ENCODE measurements at regions not wholly inside any gene's neighbourhood (a gene's known extent, or its start where the extent isn't known, plus 50 kb on each side); places are given as distances from the start of the nearest gene placed in this dataset.

DNA sequence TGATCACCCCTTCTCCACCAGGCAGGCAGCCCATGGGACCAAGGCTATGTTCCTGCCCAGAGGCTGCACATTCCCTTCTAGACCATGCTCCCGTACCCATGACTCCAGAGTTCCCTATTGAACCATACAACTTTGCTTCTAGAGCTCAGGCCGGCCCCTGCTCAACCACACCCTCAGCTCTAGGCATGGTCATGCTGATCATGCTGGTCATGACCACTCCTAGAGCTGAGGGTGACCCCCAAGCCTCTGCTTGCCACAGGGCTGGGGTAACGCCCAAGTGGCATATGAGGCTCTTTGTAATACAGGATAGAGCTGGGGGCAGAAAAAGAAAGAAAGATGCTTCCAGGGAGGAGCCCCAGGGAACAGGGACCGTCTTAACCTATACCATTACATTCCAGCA, 301.8 kb downstream of the SP3 start:
- Mint-ChIP-seq H3K4me1 (ENCODE audit: low read depth) (no peaks in the 10 kb centered on the region), H3K4me3 (no peak overlapping the region), H3K9me3 (no peaks in the 10 kb centered on the region), H3K27me3 (ENCODE audit: low read depth) (peaks cover 26% of the 10 kb centered on the region), H3K36me3 (ENCODE audit: insufficient read depth) (no peaks in the 10 kb centered on the region)
- no peak for ATAC-seq
- no peak for DNase-seq

DNA sequence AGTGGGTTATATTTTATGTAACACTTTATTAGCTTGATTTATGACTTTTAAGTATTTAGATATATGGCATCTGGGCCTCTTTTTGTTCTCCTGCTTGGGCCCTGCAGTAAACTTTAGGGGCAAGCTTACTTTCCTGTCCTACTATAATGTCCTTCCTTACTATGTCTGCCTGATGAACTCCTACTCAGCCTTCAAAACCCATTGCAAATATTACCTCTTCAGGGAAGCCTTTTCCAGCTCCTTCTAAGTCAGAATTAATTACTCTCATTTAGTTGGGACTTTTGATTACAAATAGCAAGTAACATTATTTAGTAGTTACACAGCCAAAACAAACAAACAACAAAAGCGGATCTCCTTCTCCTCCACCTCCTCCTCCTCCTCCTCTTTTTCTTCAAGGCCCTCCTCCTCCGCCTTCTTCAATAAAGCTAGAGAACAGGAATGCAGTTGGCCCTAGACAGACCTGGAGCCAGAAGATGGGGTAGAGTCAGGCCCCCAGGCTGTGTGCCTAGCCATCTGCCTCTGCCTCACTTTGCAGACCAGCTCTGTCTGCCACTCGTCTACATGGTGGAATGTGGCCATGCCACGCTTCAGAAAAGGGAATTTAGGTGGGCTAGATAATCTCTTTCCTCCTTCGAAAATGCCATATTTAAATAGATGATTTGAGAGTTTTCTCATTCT, 301.2 kb downstream of the SP3 start:
- Mint-ChIP-seq H3K4me1 (ENCODE audit: low read depth) (no peaks in the 10 kb centered on the region), H3K27me3 (ENCODE audit: low read depth) (peaks cover 27% of the 10 kb centered on the region), H3K36me3 (ENCODE audit: insufficient read depth) (no peaks in the 10 kb centered on the region), H3K9me3 (no peaks in the 10 kb centered on the region), H3K4me3 (no peak overlapping the region)
- no peak for DNase-seq
- ATAC-seq, result no peak

DNA sequence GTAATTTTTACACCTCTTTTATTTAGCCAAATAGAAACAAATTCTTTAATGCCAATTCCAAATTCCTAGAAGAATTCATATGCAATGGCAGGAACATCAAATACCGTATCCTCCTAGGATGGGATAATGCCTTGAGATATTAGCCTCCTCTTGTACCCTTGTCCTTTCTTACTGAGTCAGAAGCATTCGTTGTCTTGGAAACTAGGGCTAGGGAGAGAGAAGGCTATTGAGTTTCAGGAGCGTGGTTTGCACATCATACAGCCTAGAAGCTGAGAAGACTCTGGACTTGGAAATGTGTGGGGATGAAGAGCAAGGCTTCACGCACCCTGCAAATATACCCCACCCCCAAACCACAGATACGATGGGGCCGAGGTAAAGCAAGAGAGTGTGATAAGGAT, 300.7 kb downstream of the SP3 start:
- no peak for DNase-seq
- peaks cover 26% of the 10 kb centered on the region for H3K27me3 Mint-ChIP-seq (ENCODE audit: low read depth)
- no peak for ATAC-seq
- no peaks in the 10 kb centered on the region for H3K9me3 Mint-ChIP-seq
- no peak overlapping the region for H3K4me3 Mint-ChIP-seq
- no peaks in the 10 kb centered on the region for H3K4me1 Mint-ChIP-seq (ENCODE audit: low read depth)
- H3K36me3 Mint-ChIP-seq (ENCODE audit: insufficient read depth), result no peaks in the 10 kb centered on the region

DNA sequence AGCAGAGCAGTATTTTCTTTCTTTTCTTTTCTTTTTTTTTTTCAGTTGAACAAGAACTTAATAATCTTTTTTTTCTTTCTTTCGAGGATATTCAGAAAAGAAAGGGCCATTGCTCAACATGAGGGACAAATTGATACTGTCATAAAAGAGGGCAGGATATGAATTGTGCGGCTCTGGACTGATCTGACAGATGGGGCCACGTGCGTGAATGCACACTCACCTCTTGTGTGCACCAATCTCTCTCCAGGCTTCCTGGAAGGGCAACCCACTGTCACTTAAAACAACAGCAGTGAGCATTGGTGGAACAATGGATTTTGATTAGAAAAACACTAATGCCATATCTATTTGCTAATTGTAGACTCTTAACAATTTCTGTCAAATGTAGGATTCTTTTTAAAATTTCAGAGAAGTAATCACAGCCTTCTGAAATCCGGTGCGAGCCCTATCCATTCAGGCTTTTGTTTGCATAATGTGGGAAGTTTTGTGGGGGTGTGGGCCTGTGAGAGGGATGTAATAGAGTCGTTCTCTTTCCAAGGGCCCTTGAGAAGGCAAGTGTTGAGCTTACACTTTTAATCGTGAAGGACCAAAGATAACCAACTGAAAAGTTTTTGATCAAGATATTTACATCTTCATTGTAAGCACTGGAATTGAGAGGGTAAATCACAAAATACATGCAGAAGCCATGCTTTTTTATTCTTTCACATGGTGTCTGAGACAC, 298.8 kb downstream of the SP3 start:
- Mint-ChIP-seq H3K4me1 (ENCODE audit: low read depth) (no peaks in the 10 kb centered on the region), H3K4me3 (no peak overlapping the region), H3K9me3 (no peaks in the 10 kb centered on the region), H3K36me3 (ENCODE audit: insufficient read depth) (no peaks in the 10 kb centered on the region), H3K27me3 (ENCODE audit: low read depth) (peaks cover 21% of the 10 kb centered on the region)
- ATAC-seq (no peak), DNase-seq (no peak)

DNA sequence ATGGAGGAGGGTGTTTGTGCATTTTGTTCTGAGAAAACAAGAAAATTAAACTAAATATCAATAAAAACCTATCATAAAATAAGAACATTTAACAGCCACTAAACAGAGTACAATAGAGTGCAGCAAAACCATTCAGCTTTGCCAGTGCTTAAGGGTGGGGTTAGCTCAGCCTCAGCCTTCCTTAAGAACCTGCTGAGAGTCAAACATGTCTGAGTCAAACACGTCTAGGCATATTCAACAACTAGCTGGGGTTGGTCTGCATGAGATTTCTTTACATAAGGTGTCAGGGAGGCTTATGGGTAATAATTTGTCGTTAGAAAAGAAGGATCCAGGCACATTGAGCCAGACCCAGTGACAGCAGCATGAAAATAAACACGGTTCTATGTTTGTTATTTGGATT, 298.2 kb downstream of the SP3 start:
- Mint-ChIP-seq H3K4me1 (ENCODE audit: low read depth) (no peaks in the 10 kb centered on the region), H3K9me3 (no peaks in the 10 kb centered on the region), H3K27me3 (ENCODE audit: low read depth) (peaks cover 21% of the 10 kb centered on the region), H3K36me3 (ENCODE audit: insufficient read depth) (no peaks in the 10 kb centered on the region), H3K4me3 (no peak overlapping the region)
- DNase-seq (no peak), ATAC-seq (no peak)

DNA sequence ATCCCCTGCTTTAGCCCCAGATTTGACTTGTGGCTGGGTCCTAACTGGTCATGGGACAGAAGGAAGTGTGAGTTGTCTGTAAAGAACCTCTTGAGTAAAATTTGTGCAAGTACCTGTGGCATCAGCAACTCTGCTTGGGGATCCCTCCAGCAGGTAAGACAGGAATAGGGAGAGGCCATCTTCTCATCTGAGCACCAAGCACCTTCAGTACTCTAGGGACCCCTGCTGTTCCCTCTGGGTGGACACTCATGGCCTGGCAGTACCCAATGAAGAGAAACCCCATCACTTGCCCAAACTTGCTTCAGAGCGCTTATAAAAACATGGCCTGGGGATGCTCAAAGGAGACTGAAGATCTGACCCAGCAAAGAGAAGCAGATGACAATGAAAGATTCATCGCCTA, 297.8 kb downstream of the SP3 start:
- no peak overlapping the region for H3K4me3 Mint-ChIP-seq

DNA sequence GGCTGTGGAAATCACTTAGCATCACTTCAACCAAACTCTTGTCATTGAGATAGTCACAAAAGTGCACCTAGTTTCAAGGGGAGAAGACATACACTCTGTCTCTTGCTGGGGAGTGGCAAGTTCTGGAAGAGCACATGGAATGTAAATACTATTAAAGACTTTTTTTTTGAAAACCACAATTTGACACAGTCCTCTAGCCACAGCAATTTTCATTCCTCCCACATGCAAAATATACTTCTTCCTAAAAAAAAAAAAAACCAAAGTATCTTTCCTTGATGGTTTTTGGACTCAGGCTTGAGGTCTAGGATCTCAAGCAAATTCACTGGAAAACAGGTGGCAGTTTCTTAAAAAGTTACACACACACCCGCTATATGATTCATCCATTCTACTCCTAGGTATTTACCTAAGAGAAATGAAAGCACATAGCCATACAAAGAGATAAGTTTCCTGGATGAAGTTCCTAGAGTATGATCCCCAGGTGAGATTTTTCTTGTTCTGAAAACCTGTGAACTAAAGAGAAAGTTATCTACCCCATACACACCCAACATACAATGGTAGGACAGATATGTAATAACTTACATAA, 295.8 kb downstream of the SP3 start:
- Mint-ChIP-seq H3K4me3 (no peak overlapping the region), H3K9me3 (no peaks in the 10 kb centered on the region), H3K4me1 (ENCODE audit: low read depth) (no peaks in the 10 kb centered on the region), H3K36me3 (ENCODE audit: insufficient read depth) (no peaks in the 10 kb centered on the region), H3K27me3 (ENCODE audit: low read depth) (peaks cover 14% of the 10 kb centered on the region)
- ATAC-seq (no peak), DNase-seq (no peak)

More for the DNA sequence above, 297.8 kb downstream of the SP3 start:
- no peaks in the 10 kb centered on the region for H3K36me3 Mint-ChIP-seq (ENCODE audit: insufficient read depth)
- peaks cover 21% of the 10 kb centered on the region for H3K27me3 Mint-ChIP-seq (ENCODE audit: low read depth)
- H3K9me3 Mint-ChIP-seq, result no peaks in the 10 kb centered on the region
- no peak for ATAC-seq
- no peaks in the 10 kb centered on the region for H3K4me1 Mint-ChIP-seq (ENCODE audit: low read depth)
- no peak for DNase-seq

DNA sequence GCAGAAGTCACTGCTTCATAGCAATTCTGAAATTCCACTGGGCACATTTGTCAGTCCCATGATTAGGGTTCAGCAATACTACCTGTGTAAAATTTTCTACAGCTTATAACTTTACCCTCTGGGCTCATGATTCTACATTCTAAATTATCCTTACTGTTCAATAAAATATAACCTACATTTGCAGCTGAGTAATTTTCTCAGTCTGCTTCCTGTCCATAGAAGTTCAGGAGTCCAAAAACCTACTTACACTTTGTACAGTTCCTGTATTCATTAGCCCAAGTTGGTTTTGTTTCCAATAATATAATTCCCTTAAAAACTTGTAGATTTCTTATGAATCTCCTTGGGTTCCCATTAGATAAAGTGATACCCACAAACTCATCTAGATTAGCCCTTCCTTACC, 295.3 kb downstream of the SP3 start:
- DNase-seq, result no peak
- Mint-ChIP-seq H3K4me3 (no peak overlapping the region), H3K27me3 (ENCODE audit: low read depth) (peaks cover 12% of the 10 kb centered on the region), H3K36me3 (ENCODE audit: insufficient read depth) (no peaks in the 10 kb centered on the region), H3K4me1 (ENCODE audit: low read depth) (no peaks in the 10 kb centered on the region), H3K9me3 (no peaks in the 10 kb centered on the region)
- ATAC-seq, result no peak

DNA sequence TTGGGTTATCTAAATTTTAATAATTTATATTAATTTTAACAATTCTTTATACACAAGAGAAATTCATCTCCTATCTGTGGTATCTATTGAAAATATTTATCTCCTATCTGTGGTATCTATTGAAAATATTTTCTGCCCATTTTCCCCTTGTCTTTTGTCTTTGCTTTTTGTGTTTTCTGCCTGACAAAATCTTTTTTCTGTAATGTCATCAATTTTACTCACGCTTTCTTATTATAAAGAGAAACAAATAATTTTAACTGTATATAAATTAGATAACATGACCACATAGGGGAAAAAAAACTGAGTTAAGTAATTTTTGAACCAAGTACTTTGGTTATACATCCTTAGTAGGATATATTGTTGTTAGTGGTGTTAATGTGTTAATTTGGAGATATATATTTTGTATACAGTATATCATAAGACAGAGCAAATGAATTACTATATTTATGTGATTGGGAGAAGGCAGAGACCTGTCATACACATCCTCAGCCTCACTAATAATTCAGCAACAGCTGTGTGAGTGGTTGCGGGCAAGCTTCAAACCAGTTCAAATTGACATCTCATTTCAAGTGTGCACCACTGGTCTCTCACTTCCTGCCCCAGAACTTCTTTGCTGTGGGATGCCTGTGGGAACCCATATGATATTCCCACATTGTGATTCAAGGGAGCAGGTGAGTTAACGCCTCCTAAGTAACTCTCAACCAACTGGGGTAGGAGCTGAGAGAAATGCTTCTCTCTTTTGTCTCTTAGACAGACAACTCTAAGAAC, 292.4 kb downstream of the SP3 start:
- H3K36me3 Mint-ChIP-seq (ENCODE audit: insufficient read depth), result no peaks in the 10 kb centered on the region
- peaks cover 3% of the 10 kb centered on the region for H3K9me3 Mint-ChIP-seq
- H3K4me1 Mint-ChIP-seq (ENCODE audit: low read depth), result no peaks in the 10 kb centered on the region
- peaks cover 22% of the 10 kb centered on the region for H3K27me3 Mint-ChIP-seq (ENCODE audit: low read depth)
- H3K4me3 Mint-ChIP-seq, result no peak overlapping the region
- ATAC-seq, result no peak
- DNase-seq, result no peak

DNA sequence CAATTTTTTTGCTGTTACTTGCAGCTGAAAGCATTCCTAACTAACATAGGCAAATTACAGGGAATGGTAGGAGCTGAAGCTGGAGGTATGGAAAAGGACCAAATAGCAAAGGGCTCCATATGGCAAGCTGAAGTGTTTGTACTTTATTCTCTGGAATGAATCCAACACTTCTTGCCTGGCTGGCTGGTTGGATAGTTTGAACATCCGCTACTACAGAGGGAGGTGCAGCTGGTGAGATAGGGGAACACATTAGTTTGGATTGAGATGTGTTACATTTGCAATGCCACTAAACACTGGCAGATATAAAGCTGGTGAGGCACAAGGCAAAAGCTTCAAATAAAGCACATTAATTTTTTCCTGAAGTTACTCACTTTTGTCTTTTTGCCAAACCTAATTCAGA, 291.5 kb downstream of the SP3 start:
- peaks cover 3% of the 10 kb centered on the region for H3K9me3 Mint-ChIP-seq
- H3K4me3 Mint-ChIP-seq, result no peak overlapping the region
- H3K36me3 Mint-ChIP-seq (ENCODE audit: insufficient read depth), result no peaks in the 10 kb centered on the region
- no peak for DNase-seq
- ATAC-seq, result no peak
- H3K4me1 Mint-ChIP-seq (ENCODE audit: low read depth), result no peaks in the 10 kb centered on the region
- H3K27me3 Mint-ChIP-seq (ENCODE audit: low read depth), result peaks cover 21% of the 10 kb centered on the region

DNA sequence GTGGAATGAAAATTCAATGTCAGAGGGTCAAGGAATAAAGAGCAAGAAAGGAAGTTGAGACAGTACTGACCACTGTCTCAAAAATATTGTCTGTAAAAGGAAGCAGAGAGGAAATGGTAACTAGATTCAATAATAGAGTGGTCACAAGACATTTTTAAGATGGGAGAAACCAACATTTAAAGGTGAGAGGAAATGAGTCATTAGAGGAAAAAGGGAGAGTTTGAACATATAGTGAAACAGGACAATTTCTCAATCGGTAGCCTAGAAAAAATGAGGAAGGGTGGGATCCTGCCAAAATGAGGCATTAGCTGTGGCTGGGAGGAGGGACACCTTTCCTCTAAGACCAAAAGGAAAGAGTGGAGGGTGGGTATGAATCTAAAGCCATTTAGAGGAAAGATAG, 288.5 kb downstream of the SP3 start:
- Mint-ChIP-seq H3K4me1 (ENCODE audit: low read depth) (no peaks in the 10 kb centered on the region), H3K36me3 (ENCODE audit: insufficient read depth) (no peaks in the 10 kb centered on the region), H3K4me3 (no peak overlapping the region), H3K9me3 (peaks cover 7% of the 10 kb centered on the region), H3K27me3 (ENCODE audit: low read depth) (peaks cover 19% of the 10 kb centered on the region)
- ATAC-seq, result no peak
- no peak for DNase-seq

DNA sequence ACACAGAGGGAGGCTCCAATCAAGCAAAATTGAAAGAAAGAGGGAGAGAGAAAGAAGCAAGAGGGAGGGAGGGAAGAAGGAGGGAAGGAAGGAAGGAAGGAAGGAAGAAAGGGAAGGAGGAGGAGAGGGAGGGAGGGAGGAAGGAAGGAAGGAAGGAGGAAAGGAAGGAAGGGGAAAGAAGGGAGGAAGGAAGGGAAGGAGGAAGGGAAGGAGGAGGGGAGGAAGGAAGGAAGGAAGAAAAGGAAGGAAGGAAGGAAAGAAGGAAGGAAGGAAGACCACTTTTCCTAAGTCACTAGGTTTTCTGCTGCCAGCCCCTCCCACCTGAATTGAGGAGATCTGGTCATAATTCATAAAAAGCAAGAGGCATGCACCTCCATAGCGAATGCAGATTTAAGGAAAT, 287.0 kb downstream of the SP3 start:
- no peak for DNase-seq
- peaks cover 7% of the 10 kb centered on the region for H3K9me3 Mint-ChIP-seq
- peaks cover 19% of the 10 kb centered on the region for H3K27me3 Mint-ChIP-seq (ENCODE audit: low read depth)
- no peaks in the 10 kb centered on the region for H3K4me1 Mint-ChIP-seq (ENCODE audit: low read depth)
- no peaks in the 10 kb centered on the region for H3K36me3 Mint-ChIP-seq (ENCODE audit: insufficient read depth)
- H3K4me3 Mint-ChIP-seq, result no peak overlapping the region
- ATAC-seq, result no peak

DNA sequence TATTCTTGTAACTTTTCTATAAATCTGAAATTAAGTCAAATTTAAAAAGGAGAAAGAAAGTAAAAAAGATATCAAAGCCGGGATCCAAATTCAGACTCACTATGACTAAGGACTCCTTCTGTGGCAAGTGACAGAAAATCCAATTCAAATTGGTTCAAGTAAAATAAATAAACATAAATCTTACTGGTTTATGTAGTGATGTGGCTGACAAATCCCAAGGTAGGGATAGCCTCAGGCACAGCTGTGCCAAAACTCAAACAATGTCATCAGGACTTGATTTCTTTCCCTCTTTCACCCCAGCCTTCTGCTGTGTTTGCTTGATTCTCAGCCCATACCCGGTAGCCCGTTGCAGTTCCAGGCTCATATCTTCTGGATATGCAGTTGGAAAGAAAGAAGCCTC, 284.6 kb downstream of the SP3 start:
- no peaks in the 10 kb centered on the region for H3K4me1 Mint-ChIP-seq (ENCODE audit: low read depth)

DNA sequence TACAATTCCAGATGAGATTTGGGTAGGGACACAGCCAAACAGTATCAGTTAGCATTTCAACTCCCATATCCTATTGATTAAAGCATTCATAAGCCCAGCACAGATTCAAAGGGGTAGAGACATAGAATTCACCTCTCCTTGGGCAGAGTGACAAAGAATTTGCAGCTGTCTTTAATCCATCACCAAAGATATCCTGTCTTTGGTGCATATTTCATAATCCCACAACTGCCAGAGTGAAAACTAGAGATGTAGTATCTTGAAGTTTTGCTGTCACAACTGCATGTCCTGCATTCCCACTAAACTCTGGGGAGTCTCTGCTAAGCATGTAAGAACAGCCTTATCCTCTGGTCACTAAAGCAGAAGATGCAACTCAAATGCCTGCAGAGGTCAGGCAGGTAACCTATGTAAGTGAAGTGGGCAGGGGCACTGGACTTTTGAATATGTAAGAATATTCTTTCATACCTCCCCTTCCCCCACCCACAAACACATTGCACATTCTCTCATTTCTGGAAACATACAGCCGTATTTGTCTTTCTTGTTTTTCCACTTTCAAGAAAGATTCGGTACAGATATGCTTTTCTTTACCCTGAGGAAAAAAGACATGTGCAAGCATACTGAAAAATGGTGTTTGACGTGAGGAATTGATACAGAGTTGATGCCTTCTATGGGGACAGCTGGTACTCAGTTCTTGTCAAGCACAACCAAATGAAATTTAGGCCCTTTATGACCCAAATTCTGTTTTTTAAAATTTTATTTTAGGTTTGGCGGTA, 283.1 kb downstream of the SP3 start:
- H3K4me3 Mint-ChIP-seq, result no peak overlapping the region
- no peaks in the 10 kb centered on the region for H3K4me1 Mint-ChIP-seq (ENCODE audit: low read depth)

More for the DNA sequence above, 284.6 kb downstream of the SP3 start:
- H3K36me3 Mint-ChIP-seq (ENCODE audit: insufficient read depth), result no peaks in the 10 kb centered on the region
- H3K4me3 Mint-ChIP-seq, result no peak overlapping the region
- peaks cover 19% of the 10 kb centered on the region for H3K27me3 Mint-ChIP-seq (ENCODE audit: low read depth)
- ATAC-seq, result no peak
- H3K9me3 Mint-ChIP-seq, result peaks cover 7% of the 10 kb centered on the region
- no peak for DNase-seq

More for the DNA sequence above, 283.1 kb downstream of the SP3 start:
- Mint-ChIP-seq H3K27me3 (ENCODE audit: low read depth) (peaks cover 9% of the 10 kb centered on the region), H3K9me3 (peaks cover 4% of the 10 kb centered on the region), H3K36me3 (ENCODE audit: insufficient read depth) (no peaks in the 10 kb centered on the region)
- DNase-seq, result no peak
- no peak for ATAC-seq
